SK-N-SH (cell line): ENCODE measurements at regions not wholly inside any gene's neighbourhood (a gene's known extent, or its start where the extent isn't known, plus 50 kb on each side); places are given as distances from the start of the nearest gene placed in this dataset.

Source experiments
- CTCF ChIA-PET: fragments of 300-600, 350-600 bp; formaldehyde crosslinking; extraction: SDS; loops from one replicate; lab custom pipeline; 2021; lab: Yijun Ruan, JAX
- POLR2A ChIA-PET: fragments of 350-600 bp; sonication (Branson Sonifier 250); formaldehyde crosslinking; extraction: SDS; loops from one replicate; lab custom pipeline; 2020; ENCODE audit warnings: antibody characterized with exemption, inconsistent platforms; lab: Yijun Ruan, JAX
- DNase-seq: peaks from one replicate; pipeline ENCODE4 v3.0.0; 2012
- H2AFZ ChIP-seq: fragments of 200-600 bp; sonication (generic); 2 replicates; pipeline ENCODE4 v1.8.1; 2016; ENCODE audit warnings: antibody characterized with exemption, mild to moderate bottlenecking, low read depth
- H3F3A ChIP-seq: fragments of 200-600 bp; sonication (generic); replicated peaks from 2 replicates; pipeline ENCODE3; 2016; ENCODE audit warnings: antibody characterized with exemption, mild to moderate bottlenecking; ENCODE audit not compliant: insufficient read depth
- H3K27ac ChIP-seq, 2 experiments: fragments of 200-500 bp in 1 of 2; fragments of 200-600 bp in 1 of 2; sonication (Bioruptor generic) in 1 of 2; sonication (generic), shearing (Covaris generic) in 1 of 2; 2 replicates each; pipeline versions ENCODE4 v1.5.1 to v1.6.1; 2014 to 2016; ENCODE audit warnings: low read depth in 2 of 2, inconsistent platforms in 1 of 2, low read length in 1 of 2, mild to moderate bottlenecking in 1 of 2, mixed read lengths in 1 of 2
- H3K27me3 ChIP-seq: fragments of 200-600 bp; sonication (generic), shearing (Covaris generic); 2 replicates; pipeline ENCODE4 v1.6.1; 2016; ENCODE audit warnings: mixed run types; ENCODE audit not compliant: insufficient read depth
- H3K36me3 ChIP-seq, 2 experiments: fragments of 200-500 bp in 1 of 2; fragments of 200-600 bp in 1 of 2; sonication (Bioruptor generic) in 1 of 2; sonication (generic) in 1 of 2; replicated peaks in 1 of 2; 2 replicates each; pipeline versions ENCODE3 to v1.5.1; 2014 to 2016; ENCODE audit warnings: low read length in 1 of 2, mild to moderate bottlenecking in 1 of 2; ENCODE audit not compliant: insufficient read depth in 2 of 2, control insufficient read depth in 1 of 2
- H3K4me1 ChIP-seq, 2 experiments: fragments of 200-500 bp in 1 of 2; fragments of 200-600 bp in 1 of 2; sonication (Bioruptor generic) in 1 of 2; sonication (generic), shearing (Covaris generic) in 1 of 2; 2 replicates each; pipeline versions ENCODE4 v1.5.1 to v1.6.1; 2014 to 2016; ENCODE audit warnings: low read depth in 1 of 2, low read length in 1 of 2, mixed run types in 1 of 2; ENCODE audit not compliant: insufficient read depth in 2 of 2, control insufficient read depth in 1 of 2
- H3K4me2 ChIP-seq: fragments of 200-600 bp; sonication (generic), shearing (Covaris generic); 2 replicates; pipeline ENCODE4 v1.6.1; 2017; ENCODE audit warnings: mixed run types
- H3K4me3 ChIP-seq, 2 experiments: fragments of 200-500 bp in 1 of 2; fragments of 200-600 bp in 1 of 2; sonication (Bioruptor generic) in 1 of 2; sonication (generic), shearing (Covaris generic) in 1 of 2; 2 replicates each; pipeline versions ENCODE4 v1.5.1 to v1.8.1; 2014 to 2016; ENCODE audit warnings: low read depth in 2 of 2, inconsistent platforms in 1 of 2, low read length in 1 of 2, mild to moderate bottlenecking in 1 of 2, mixed read lengths in 1 of 2, moderate library complexity in 1 of 2
- H3K79me2 ChIP-seq: fragments of 200-600 bp; sonication (generic); 2 replicates; pipeline ENCODE4 v1.8.1; 2017; ENCODE audit warnings: mild to moderate bottlenecking; ENCODE audit not compliant: insufficient read depth
- H3K9ac ChIP-seq: fragments of 200-600 bp; sonication (generic); 2 replicates; pipeline ENCODE4 v1.6.1; 2017; ENCODE audit warnings: mixed run types
- H3K9me2 ChIP-seq: fragments of 200-600 bp; sonication (generic); 2 replicates; pipeline ENCODE4 v1.6.1; 2017; ENCODE audit warnings: mixed run types
- H3K9me3 ChIP-seq: fragments of 200-600 bp; sonication (generic); 2 replicates; pipeline ENCODE4 v1.6.1; 2017; ENCODE audit warnings: mixed run types, mild to moderate bottlenecking, moderate library complexity
- H4K20me1 ChIP-seq: fragments of 200-600 bp; sonication (generic); 2 replicates; pipeline ENCODE4 v1.6.1; 2017; ENCODE audit warnings: mild to moderate bottlenecking, mixed run types; ENCODE audit not compliant: insufficient read depth
- CHD2 ChIP-seq: fragments of 150-350 bp; IDR thresholded peaks from 2 replicates; pipeline ENCODE4 v1.6.1; 2018; ENCODE audit warnings: low read length; ENCODE audit not compliant: partially characterized antibody
- FOXJ3 ChIP-seq: sonication (generic); formaldehyde crosslinking; IDR thresholded peaks from 2 replicates; pipeline ENCODE4 v1.5.1; 2020; ENCODE audit warnings: mild to moderate bottlenecking, missing genetic modification reagents
- FOXM1 ChIP-seq: IDR thresholded peaks from 2 replicates; pipeline ENCODE4 v1.4.0; 2012; ENCODE audit warnings: low read depth, mild to moderate bottlenecking
- GATA2 ChIP-seq: sonication (generic); formaldehyde crosslinking; IDR thresholded peaks from 2 replicates; pipeline ENCODE4 v1.5.0; 2020; ENCODE audit warnings: mild to moderate bottlenecking, missing genetic modification reagents
- JUND ChIP-seq: IDR thresholded peaks from 2 replicates; pipeline ENCODE4 v1.4.0; 2012
- MAX ChIP-seq: IDR thresholded peaks from 2 replicates; pipeline ENCODE4 v1.4.0; 2012; ENCODE audit warnings: low read depth
- MEF2A ChIP-seq: IDR thresholded peaks from 2 replicates; pipeline ENCODE4 v1.4.0; 2012; ENCODE audit warnings: low read depth, borderline replicate concordance
- NFIC ChIP-seq: IDR thresholded peaks from 2 replicates; pipeline ENCODE4 v1.4.0; 2012; ENCODE audit warnings: borderline replicate concordance
- RFX5 ChIP-seq: IDR thresholded peaks from 2 replicates; pipeline ENCODE4 v1.6.1; 2012; ENCODE audit warnings: mild to moderate bottlenecking, improper control_type of control experiment, low read length
- SIN3A ChIP-seq: IDR thresholded peaks from 2 replicates; pipeline ENCODE4 v1.6.1; 2012; ENCODE audit warnings: low read depth, mild to moderate bottlenecking, low read length, moderate library complexity, borderline replicate concordance
- WGBS: methylation state at CpG from one replicate; pipeline ENCODE4 v1.1.6; 2017; ENCODE audit warnings: low lambda C conversion rate; 5-methylcytosine and 5-hydroxymethylcytosine counted together
- TF ChIP-seq, protein P1 (sequence below): IDR thresholded peaks from 2 replicates; pipeline ENCODE4 v1.6.1; 2012; ENCODE audit warnings: mild to moderate bottlenecking, low read depth, low read length, moderate library complexity
- TF ChIP-seq, protein P2 (sequence below): fragments of 200-600 bp; sonication (generic); IDR thresholded peaks from 2 replicates; pipeline ENCODE4 v1.6.1; 2017; ENCODE audit warnings: antibody characterized with exemption, mild to moderate bottlenecking, moderate library complexity
- TF ChIP-seq, protein P3 (sequence below): IDR thresholded peaks from 2 replicates; pipeline ENCODE4; 2012

DNA sequence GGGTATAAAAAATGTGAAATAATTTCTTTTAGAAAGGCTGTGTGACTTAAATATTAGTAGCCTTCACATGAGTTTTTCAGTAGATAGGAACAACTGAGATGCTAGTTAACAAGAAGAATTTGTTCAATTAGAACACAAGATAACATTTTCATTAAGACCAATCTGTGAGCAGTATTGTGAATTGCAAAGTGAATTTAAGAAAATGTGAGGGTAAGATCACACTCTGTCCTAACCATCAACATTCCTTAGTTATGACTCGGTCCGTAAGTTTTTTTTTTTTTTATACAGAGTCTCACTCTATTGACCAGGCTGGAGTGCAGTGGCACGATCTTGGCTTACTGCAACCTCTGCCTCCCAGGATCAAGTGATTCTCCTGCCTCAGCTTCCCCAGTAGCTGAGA is 180.2 kb upstream of the EGFLAM start (continued):
- TF ChIP-seq, protein P1, sequence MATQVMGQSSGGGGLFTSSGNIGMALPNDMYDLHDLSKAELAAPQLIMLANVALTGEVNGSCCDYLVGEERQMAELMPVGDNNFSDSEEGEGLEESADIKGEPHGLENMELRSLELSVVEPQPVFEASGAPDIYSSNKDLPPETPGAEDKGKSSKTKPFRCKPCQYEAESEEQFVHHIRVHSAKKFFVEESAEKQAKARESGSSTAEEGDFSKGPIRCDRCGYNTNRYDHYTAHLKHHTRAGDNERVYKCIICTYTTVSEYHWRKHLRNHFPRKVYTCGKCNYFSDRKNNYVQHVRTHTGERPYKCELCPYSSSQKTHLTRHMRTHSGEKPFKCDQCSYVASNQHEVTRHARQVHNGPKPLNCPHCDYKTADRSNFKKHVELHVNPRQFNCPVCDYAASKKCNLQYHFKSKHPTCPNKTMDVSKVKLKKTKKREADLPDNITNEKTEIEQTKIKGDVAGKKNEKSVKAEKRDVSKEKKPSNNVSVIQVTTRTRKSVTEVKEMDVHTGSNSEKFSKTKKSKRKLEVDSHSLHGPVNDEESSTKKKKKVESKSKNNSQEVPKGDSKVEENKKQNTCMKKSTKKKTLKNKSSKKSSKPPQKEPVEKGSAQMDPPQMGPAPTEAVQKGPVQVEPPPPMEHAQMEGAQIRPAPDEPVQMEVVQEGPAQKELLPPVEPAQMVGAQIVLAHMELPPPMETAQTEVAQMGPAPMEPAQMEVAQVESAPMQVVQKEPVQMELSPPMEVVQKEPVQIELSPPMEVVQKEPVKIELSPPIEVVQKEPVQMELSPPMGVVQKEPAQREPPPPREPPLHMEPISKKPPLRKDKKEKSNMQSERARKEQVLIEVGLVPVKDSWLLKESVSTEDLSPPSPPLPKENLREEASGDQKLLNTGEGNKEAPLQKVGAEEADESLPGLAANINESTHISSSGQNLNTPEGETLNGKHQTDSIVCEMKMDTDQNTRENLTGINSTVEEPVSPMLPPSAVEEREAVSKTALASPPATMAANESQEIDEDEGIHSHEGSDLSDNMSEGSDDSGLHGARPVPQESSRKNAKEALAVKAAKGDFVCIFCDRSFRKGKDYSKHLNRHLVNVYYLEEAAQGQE = no peak
- TF ChIP-seq, all 33 proteins: peak for 0

- Histone ChIP-seq H3K79me2 (no peaks in the 10 kb centered on the region), H3K27me3 (peaks cover 4% of the 10 kb centered on the region; the same call in 1 of the 2 replicates), H3K27ac (no peak overlapping the region), H3K4me3 (no peak overlapping the region), H2AFZ (no peak overlapping the region), H3K9me3 (no peaks in the 10 kb centered on the region), H3K4me2 (no peak overlapping the region), H3K9ac (no peak overlapping the region), H4K20me1 (no peaks in the 10 kb centered on the region), H3K36me3 (no peaks in the 10 kb centered on the region), H3F3A (no peaks in the 10 kb centered on the region), H3K4me1 (no peaks in the 10 kb centered on the region), H3K9me2 (no peaks in the 10 kb centered on the region)
- CTCF ChIA-PET = interaction anchor here (1.2 kb wide), 1 partner anchor 37 kb away, joined by 3 read pairs; no protein-coding TSS in a partner anchor
- DNase-seq = no peak
- TF ChIP-seq MAX (no peak), RFX5 (no peak), FOXJ3 (CRISPR knock-in tag) (no peak), GATA2 (CRISPR knock-in tag) (no peak)
- POLR2A ChIA-PET = no interaction called here
- 0% methylated on average over 1 of the region's 1 CpG for WGBS
These were observed 180.7 kb upstream of the EGFLAM start for GRCh38 chr5:38077652-38078051.

GRCh38 chr5:38071831-38072694 is 186.3 kb upstream of the EGFLAM start:
- no peak overlapping the region for H2AFZ ChIP-seq
- no peak overlapping the region for H3K27ac ChIP-seq
- no peaks in the 10 kb centered on the region for H3K4me1 ChIP-seq
- peaks cover 4% of the 10 kb centered on the region; the same call in 1 of the 2 replicates for H3K27me3 ChIP-seq
- H3K4me3 ChIP-seq = no peak overlapping the region
- WGBS = 5% methylated on average over 9 of the region's 9 CpGs
- no peaks in the 10 kb centered on the region for H4K20me1 ChIP-seq
- no peaks in the 10 kb centered on the region for H3F3A ChIP-seq
- no peaks in the 10 kb centered on the region for H3K9me3 ChIP-seq
- H3K9ac ChIP-seq = no peak overlapping the region
- H3K4me2 ChIP-seq = no peak overlapping the region
- POLR2A ChIA-PET = no interaction called here
- no peak for DNase-seq
- H3K9me2 ChIP-seq = no peaks in the 10 kb centered on the region
- H3K36me3 ChIP-seq = no peaks in the 10 kb centered on the region
- CTCF ChIA-PET = no interaction called here
- H3K79me2 ChIP-seq = no peaks in the 10 kb centered on the region
- TF ChIP-seq NFIC (no peak), MEF2A (no peak), JUND (no peak), FOXM1 (no peak), CHD2 (no peak), SIN3A (no peak)
- TF ChIP-seq, protein P2, sequence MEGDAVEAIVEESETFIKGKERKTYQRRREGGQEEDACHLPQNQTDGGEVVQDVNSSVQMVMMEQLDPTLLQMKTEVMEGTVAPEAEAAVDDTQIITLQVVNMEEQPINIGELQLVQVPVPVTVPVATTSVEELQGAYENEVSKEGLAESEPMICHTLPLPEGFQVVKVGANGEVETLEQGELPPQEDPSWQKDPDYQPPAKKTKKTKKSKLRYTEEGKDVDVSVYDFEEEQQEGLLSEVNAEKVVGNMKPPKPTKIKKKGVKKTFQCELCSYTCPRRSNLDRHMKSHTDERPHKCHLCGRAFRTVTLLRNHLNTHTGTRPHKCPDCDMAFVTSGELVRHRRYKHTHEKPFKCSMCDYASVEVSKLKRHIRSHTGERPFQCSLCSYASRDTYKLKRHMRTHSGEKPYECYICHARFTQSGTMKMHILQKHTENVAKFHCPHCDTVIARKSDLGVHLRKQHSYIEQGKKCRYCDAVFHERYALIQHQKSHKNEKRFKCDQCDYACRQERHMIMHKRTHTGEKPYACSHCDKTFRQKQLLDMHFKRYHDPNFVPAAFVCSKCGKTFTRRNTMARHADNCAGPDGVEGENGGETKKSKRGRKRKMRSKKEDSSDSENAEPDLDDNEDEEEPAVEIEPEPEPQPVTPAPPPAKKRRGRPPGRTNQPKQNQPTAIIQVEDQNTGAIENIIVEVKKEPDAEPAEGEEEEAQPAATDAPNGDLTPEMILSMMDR = no peak
- TF ChIP-seq, protein P3, sequence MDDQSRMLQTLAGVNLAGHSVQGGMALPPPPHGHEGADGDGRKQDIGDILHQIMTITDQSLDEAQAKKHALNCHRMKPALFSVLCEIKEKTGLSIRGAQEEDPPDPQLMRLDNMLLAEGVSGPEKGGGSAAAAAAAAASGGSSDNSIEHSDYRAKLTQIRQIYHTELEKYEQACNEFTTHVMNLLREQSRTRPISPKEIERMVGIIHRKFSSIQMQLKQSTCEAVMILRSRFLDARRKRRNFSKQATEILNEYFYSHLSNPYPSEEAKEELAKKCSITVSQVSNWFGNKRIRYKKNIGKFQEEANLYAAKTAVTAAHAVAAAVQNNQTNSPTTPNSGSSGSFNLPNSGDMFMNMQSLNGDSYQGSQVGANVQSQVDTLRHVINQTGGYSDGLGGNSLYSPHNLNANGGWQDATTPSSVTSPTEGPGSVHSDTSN = no peak
- TF ChIP-seq, protein P1 = no peak
